ENCODE measurements at regions not wholly inside any gene's neighbourhood (a gene's known extent, or its start where the extent isn't known, plus 50 kb on each side); places are given as distances from the start of the nearest gene placed in this dataset.

GRCh38 chr5:96214442-96215197, 218.4 kb downstream of the PCSK1 start:
- TF ChIP-seq, protein P1, sequence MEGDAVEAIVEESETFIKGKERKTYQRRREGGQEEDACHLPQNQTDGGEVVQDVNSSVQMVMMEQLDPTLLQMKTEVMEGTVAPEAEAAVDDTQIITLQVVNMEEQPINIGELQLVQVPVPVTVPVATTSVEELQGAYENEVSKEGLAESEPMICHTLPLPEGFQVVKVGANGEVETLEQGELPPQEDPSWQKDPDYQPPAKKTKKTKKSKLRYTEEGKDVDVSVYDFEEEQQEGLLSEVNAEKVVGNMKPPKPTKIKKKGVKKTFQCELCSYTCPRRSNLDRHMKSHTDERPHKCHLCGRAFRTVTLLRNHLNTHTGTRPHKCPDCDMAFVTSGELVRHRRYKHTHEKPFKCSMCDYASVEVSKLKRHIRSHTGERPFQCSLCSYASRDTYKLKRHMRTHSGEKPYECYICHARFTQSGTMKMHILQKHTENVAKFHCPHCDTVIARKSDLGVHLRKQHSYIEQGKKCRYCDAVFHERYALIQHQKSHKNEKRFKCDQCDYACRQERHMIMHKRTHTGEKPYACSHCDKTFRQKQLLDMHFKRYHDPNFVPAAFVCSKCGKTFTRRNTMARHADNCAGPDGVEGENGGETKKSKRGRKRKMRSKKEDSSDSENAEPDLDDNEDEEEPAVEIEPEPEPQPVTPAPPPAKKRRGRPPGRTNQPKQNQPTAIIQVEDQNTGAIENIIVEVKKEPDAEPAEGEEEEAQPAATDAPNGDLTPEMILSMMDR (IDR thresholded peaks at IDR 0.05), result no peak
- TF ChIP-seq EP300 (IDR thresholded peaks at IDR 0.05; ENCODE audit: borderline replicate concordance in 1 of 2, low read depth in 1 of 2, low read length in 1 of 2) (no peak), FOXJ3 (CRISPR knock-in tag; IDR thresholded peaks at IDR 0.05) (no peak), RXRA (IDR thresholded peaks at IDR 0.05; ENCODE audit: borderline replicate concordance, low read depth) (no peak), YY1 (IDR thresholded peaks at IDR 0.05; ENCODE audit: low read depth) (no peak), EZH2phosphoT487 (IDR thresholded peaks at IDR 0.05; ENCODE audit: borderline replicate concordance, low read depth) (no peak), TAF1 (IDR thresholded peaks at IDR 0.05; ENCODE audit: borderline replicate concordance, low read depth, low read length) (no peak), ZBTB33 (IDR thresholded peaks at IDR 0.05; ENCODE audit: borderline replicate concordance, low read depth) (no peak), TEAD4 (IDR thresholded peaks at IDR 0.05; ENCODE audit: borderline replicate concordance, insufficient read depth) (no peak), POLR2AphosphoS5 (IDR thresholded peaks at IDR 0.05; ENCODE audit: low read depth, low read length) (no peak), RAD21 (IDR thresholded peaks at IDR 0.05; ENCODE audit: low read length) (no peak), USF1 (IDR thresholded peaks at IDR 0.05; ENCODE audit: borderline replicate concordance, low read depth) (no peak)
- TF ChIP-seq, protein P2, sequence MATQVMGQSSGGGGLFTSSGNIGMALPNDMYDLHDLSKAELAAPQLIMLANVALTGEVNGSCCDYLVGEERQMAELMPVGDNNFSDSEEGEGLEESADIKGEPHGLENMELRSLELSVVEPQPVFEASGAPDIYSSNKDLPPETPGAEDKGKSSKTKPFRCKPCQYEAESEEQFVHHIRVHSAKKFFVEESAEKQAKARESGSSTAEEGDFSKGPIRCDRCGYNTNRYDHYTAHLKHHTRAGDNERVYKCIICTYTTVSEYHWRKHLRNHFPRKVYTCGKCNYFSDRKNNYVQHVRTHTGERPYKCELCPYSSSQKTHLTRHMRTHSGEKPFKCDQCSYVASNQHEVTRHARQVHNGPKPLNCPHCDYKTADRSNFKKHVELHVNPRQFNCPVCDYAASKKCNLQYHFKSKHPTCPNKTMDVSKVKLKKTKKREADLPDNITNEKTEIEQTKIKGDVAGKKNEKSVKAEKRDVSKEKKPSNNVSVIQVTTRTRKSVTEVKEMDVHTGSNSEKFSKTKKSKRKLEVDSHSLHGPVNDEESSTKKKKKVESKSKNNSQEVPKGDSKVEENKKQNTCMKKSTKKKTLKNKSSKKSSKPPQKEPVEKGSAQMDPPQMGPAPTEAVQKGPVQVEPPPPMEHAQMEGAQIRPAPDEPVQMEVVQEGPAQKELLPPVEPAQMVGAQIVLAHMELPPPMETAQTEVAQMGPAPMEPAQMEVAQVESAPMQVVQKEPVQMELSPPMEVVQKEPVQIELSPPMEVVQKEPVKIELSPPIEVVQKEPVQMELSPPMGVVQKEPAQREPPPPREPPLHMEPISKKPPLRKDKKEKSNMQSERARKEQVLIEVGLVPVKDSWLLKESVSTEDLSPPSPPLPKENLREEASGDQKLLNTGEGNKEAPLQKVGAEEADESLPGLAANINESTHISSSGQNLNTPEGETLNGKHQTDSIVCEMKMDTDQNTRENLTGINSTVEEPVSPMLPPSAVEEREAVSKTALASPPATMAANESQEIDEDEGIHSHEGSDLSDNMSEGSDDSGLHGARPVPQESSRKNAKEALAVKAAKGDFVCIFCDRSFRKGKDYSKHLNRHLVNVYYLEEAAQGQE (IDR thresholded peaks at IDR 0.05; ENCODE audit: low read depth, low read length), result no peak

Measured in SK-N-SH (cell line).